BJ (cell line): ENCODE measurements at regions not wholly inside any gene's neighbourhood (a gene's known extent, or its start where the extent isn't known, plus 50 kb on each side); places are given as distances from the start of the nearest gene placed in this dataset.

ENCODE experiments used
- CTCF ChIA-PET: fragments of 350-600 bp; formaldehyde crosslinking; extraction: SDS; loops from one replicate; lab custom pipeline; 2021; ENCODE audit warnings: antibody characterized with exemption, inconsistent platforms; lab: Yijun Ruan, JAX
- POLR2A ChIA-PET: fragments of 300-600 bp; sonication (Branson Sonifier 250); formaldehyde crosslinking; extraction: SDS; loops from one replicate; lab custom pipeline; 2021; ENCODE audit warnings: antibody characterized with exemption; lab: Charles Lee
- DNase-seq: peaks from one replicate; pipeline ENCODE4 v3.0.0-alpha.2; 2011; ENCODE audit warnings: low read depth
- H3K27me3 ChIP-seq: 2 replicates; pipeline ENCODE4 v1.6.0; 2011; ENCODE audit warnings: low read length; ENCODE audit not compliant: control insufficient read depth, insufficient read depth
- H3K36me3 ChIP-seq: 2 replicates; pipeline ENCODE4 v1.5.1; 2011; ENCODE audit warnings: low read length; ENCODE audit not compliant: control insufficient read depth, insufficient read depth
- H3K4me3 ChIP-seq: 2 replicates; pipeline ENCODE4 v1.5.1; 2011; ENCODE audit warnings: low read depth, mild to moderate bottlenecking, control low read depth, low read length
- TF ChIP-seq, protein P1 (sequence below): IDR thresholded peaks from 2 replicates; pipeline ENCODE4 v1.5.1; 2011; ENCODE audit warnings: low read depth, mild to moderate bottlenecking, control low read depth, inconsistent platforms, low read length, moderate library complexity; ENCODE audit not compliant: insufficient read depth

GRCh38 chr5:174806729-174807128, 82.3 kb downstream of the MSX2 start:
- POLR2A ChIA-PET, result no interaction called here
- Histone ChIP-seq H3K4me3 (no peak overlapping the region), H3K27me3 (no peaks in the 10 kb centered on the region), H3K36me3 (no peaks in the 10 kb centered on the region)
- DNase-seq, result no peak
- TF ChIP-seq, protein P1, sequence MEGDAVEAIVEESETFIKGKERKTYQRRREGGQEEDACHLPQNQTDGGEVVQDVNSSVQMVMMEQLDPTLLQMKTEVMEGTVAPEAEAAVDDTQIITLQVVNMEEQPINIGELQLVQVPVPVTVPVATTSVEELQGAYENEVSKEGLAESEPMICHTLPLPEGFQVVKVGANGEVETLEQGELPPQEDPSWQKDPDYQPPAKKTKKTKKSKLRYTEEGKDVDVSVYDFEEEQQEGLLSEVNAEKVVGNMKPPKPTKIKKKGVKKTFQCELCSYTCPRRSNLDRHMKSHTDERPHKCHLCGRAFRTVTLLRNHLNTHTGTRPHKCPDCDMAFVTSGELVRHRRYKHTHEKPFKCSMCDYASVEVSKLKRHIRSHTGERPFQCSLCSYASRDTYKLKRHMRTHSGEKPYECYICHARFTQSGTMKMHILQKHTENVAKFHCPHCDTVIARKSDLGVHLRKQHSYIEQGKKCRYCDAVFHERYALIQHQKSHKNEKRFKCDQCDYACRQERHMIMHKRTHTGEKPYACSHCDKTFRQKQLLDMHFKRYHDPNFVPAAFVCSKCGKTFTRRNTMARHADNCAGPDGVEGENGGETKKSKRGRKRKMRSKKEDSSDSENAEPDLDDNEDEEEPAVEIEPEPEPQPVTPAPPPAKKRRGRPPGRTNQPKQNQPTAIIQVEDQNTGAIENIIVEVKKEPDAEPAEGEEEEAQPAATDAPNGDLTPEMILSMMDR, result no peak
- CTCF ChIA-PET, result interaction anchor here (1.4 kb wide), 1 partner anchor 13 kb away, joined by 4 read pairs; no protein-coding TSS in a partner anchor

GRCh38 chr5:174801798-174802197, 77.4 kb downstream of the MSX2 start:
- TF ChIP-seq, protein P1, result no peak
- no peaks in the 10 kb centered on the region for H3K36me3 ChIP-seq
- ChIA-PET POLR2A (no interaction called here), CTCF (interaction anchor here (1.1 kb wide), 1 partner anchor 8 kb away, joined by 3 read pairs; no protein-coding TSS in a partner anchor)
- DNase-seq, result no peak
- no peak overlapping the region for H3K4me3 ChIP-seq
- H3K27me3 ChIP-seq, result no peaks in the 10 kb centered on the region

DNA sequence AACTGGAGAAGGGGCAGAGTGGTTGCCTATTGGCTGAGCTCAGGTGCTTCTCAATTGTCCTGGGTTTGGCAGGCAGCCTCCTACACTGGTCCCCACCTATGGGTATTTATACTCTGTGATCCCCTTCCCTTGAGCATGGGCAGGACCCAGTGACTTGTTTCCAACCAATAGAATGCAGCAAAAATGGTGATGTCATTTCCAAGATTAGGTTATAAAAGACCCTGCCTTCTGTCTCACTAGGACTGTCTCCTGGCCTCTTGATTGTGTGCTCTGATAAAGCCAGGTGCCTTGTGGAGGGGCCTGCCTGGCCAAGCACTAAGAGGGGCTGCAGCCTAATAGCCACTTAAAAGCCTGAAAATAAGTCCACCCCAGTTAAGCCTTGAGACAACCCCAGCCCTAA, 76.1 kb downstream of the MSX2 start:
- TF ChIP-seq, protein P1, result no peak
- no peaks in the 10 kb centered on the region for H3K36me3 ChIP-seq
- no peaks in the 10 kb centered on the region for H3K27me3 ChIP-seq
- ChIA-PET POLR2A (no interaction called here), CTCF (no interaction called here)
- no peak overlapping the region for H3K4me3 ChIP-seq
- no peak for DNase-seq

GRCh38 chr5:174799121-174799520, 74.7 kb downstream of the MSX2 start:
- H3K4me3 ChIP-seq, result no peak overlapping the region
- no peaks in the 10 kb centered on the region for H3K27me3 ChIP-seq
- peak; percentile 51 for DNase-seq
- POLR2A ChIA-PET, result no interaction called here
- H3K36me3 ChIP-seq, result no peaks in the 10 kb centered on the region
- CTCF ChIA-PET, result interaction anchor here (0.6 to 1.0 kb wide), 2 partner anchors 36 to 487 kb away, joined by 3 read pairs; no protein-coding TSS in a partner anchor
- TF ChIP-seq, protein P1, result no peak

DNA sequence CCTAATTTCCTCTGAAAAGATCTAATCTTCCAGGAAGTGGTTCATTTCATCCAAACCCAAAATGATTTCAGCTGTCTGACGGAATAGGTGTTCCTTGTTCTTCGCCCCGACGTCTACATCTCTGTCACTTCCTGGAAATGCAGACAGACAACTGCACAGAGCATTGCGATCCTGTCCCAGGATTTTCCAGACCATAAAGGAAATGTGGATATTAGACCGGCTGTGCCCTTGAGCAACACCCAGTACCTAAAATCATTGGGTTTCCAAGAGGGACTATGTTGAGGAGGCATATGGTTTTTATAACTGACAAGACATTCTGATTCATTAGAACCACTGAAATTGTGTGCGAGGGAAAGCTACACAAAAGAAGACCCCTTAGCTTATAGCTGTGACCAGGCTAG, 74.2 kb downstream of the MSX2 start:
- H3K36me3 ChIP-seq, result no peaks in the 10 kb centered on the region
- H3K27me3 ChIP-seq, result no peaks in the 10 kb centered on the region
- TF ChIP-seq, protein P1, result no peak
- POLR2A ChIA-PET, result interaction anchor here (0.6 kb wide), 1 partner anchor 46 kb away, joined by 3 read pairs; no protein-coding TSS in a partner anchor
- no peak overlapping the region for H3K4me3 ChIP-seq
- CTCF ChIA-PET, result interaction anchor here (0.7 to 1.4 kb wide), 3 partner anchors 37 to 470 kb away, joined by 3 read pairs; no protein-coding TSS in a partner anchor
- no peak for DNase-seq
